Natural killer cell (primary cell): ENCODE measurements at regions not wholly inside any gene's neighbourhood (a gene's known extent, or its start where the extent isn't known, plus 50 kb on each side); places are given as distances from the start of the nearest gene placed in this dataset.

Experiments
- ATAC-seq, 3 donors: fragments of 150-1000 bp in 2 of 3; fragments of 200-7000 bp in 1 of 3; cut with Tn5 transposase; 1 replicate in 1 of 3; 2 replicates in 2 of 3; pipeline ENCODE4 v1.10.0; 2021; ENCODE audit warnings: mild to moderate bottlenecking in 2 of 3, moderate library complexity in 2 of 3
- DNase-seq, 2 donors: peaks; one replicate each; pipeline versions ENCODE4 v3.0.0 to v3.0.0-alpha.2; 2013 to 2021; ENCODE audit warnings: mixed read lengths in 1 of 2
- H3K27ac ChIP-seq: one replicate; pipeline ENCODE4 v1.5.1; 2013; ENCODE audit warnings: mild to moderate bottlenecking, low read length
- H3K27me3 ChIP-seq: one replicate; pipeline ENCODE4 v1.6.1; 2013; ENCODE audit warnings: low read length; ENCODE audit not compliant: control insufficient read depth, insufficient read depth
- H3K36me3 ChIP-seq: one replicate; pipeline ENCODE4 v1.6.1; 2013; ENCODE audit warnings: low read length; ENCODE audit not compliant: control insufficient read depth, insufficient read depth
- H3K4me1 ChIP-seq: one replicate; pipeline ENCODE4 v1.6.1; 2013; ENCODE audit warnings: low read length; ENCODE audit not compliant: control insufficient read depth, insufficient read depth
- H3K4me3 ChIP-seq: one replicate; pipeline ENCODE4 v1.5.1; 2013; ENCODE audit warnings: low read length
- H3K9me3 ChIP-seq: one replicate; pipeline ENCODE4 v1.6.1; 2013; ENCODE audit warnings: low read length; ENCODE audit not compliant: control insufficient read depth, insufficient read depth
- H3K27ac Mint-ChIP-seq, 2 donors: one replicate each; pipeline ENCODE4 v1.8.0; 2022; ENCODE audit warnings: mild to moderate bottlenecking in 2 of 2, mixed read lengths in 2 of 2, moderate library complexity in 1 of 2
- H3K27me3 Mint-ChIP-seq, 2 donors: one replicate each; pipeline ENCODE4 v1.8.0; 2022; ENCODE audit warnings: low read depth in 2 of 2, mixed read lengths in 2 of 2
- H3K36me3 Mint-ChIP-seq: one replicate; pipeline ENCODE4 v1.8.0; 2022; ENCODE audit warnings: mixed read lengths
- H3K4me1 Mint-ChIP-seq, 2 donors: one replicate each; pipeline ENCODE4 v1.8.0; 2022; ENCODE audit warnings: mixed read lengths in 2 of 2
- H3K4me3 Mint-ChIP-seq: one replicate; pipeline ENCODE4 v1.8.0; 2022; ENCODE audit warnings: mild to moderate bottlenecking, moderate library complexity, mixed read lengths
- H3K9me3 Mint-ChIP-seq, 2 donors: one replicate each; pipeline ENCODE4 v1.8.0; 2022; ENCODE audit warnings: mixed read lengths in 2 of 2
- CTCF ChIP-seq: fragments of 200-600 bp; IDR thresholded peaks from one replicate; pipeline ENCODE4 v1.8.0; 2022; ENCODE audit warnings: antibody characterized with exemption
- WGBS: methylation state at CpG from one replicate; pipeline ENCODE4 v1.1.7; 2013; ENCODE audit warnings: missing lambda C conversion rate; ENCODE audit not compliant: insufficient coverage; 5-methylcytosine and 5-hydroxymethylcytosine counted together
- intact Hi-C: fragments of 100-400 bp; cut with micrococcal nuclease; formaldehyde crosslinking; loops from one replicate; pipeline ENCODE4 v1.14.2; 2022

- 93% methylated on average over 2 of the region's 2 CpGs for WGBS
- Histone ChIP-seq H3K4me3 (no peak overlapping the region), H3K27ac (no peak overlapping the region), H3K36me3 (no peaks in the 10 kb centered on the region), H3K9me3 (no peaks in the 10 kb centered on the region), H3K27me3 (no peaks in the 10 kb centered on the region), H3K4me1 (no peaks in the 10 kb centered on the region)
- intact Hi-C loops = no loop called here
- ATAC-seq = no peak
- Mint-ChIP-seq H3K4me3 (no peak overlapping the region), H3K27me3 (no peaks in the 10 kb centered on the region), H3K9me3 (peaks cover 2 to 3% of the 10 kb centered on the region in 2 donors), H3K27ac (no peak overlapping the region), H3K4me1 (no peaks in the 10 kb centered on the region), H3K36me3 (no peaks in the 10 kb centered on the region)
- no peak for TF ChIP-seq CTCF
- DNase-seq = no peak
Measured at GRCh38 chr12:61987173-61987572, 273.0 kb upstream of the USP15 start.

DNA sequence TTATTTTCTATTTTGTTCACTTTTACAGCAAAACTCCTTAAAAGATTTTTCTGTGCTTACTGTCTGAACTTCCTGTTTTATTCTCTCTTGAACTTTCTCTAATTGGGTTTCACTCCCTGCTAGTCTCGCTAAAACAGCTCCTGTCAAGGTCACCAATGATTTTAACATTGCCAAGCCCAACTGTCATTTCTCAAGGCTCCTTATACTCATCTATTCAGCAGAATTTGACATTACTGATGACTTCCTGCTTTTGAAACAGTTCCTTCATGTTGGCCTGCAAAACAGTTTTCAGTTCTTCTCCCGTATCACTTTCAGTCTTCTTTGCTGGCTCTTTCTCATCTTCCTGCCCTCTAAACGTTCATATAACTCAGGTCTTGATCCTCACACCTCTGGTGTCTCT, 268.5 kb upstream of the USP15 start:
- no peaks in the 10 kb centered on the region for H3K27me3 ChIP-seq
- H3K4me1 ChIP-seq = no peaks in the 10 kb centered on the region
- Mint-ChIP-seq H3K27ac (no peak overlapping the region), H3K36me3 (no peaks in the 10 kb centered on the region), H3K9me3 (no peaks in the 10 kb centered on the region), H3K4me1 (no peaks in the 10 kb centered on the region), H3K27me3 (no peaks in the 10 kb centered on the region), H3K4me3 (no peak overlapping the region)
- no peak overlapping the region for H3K27ac ChIP-seq
- H3K4me3 ChIP-seq = no peak overlapping the region
- 8% methylated on average over 3 of the region's 3 CpGs for WGBS
- no peaks in the 10 kb centered on the region for H3K36me3 ChIP-seq
- ATAC-seq (no peak), DNase-seq (no peak)
- no peak for TF ChIP-seq CTCF
- H3K9me3 ChIP-seq = no peaks in the 10 kb centered on the region
- intact Hi-C loops = no loop called here

- intact Hi-C loops = no loop called here
- H3K27me3 ChIP-seq = no peaks in the 10 kb centered on the region
- H3K4me3 ChIP-seq = no peak overlapping the region
- TF ChIP-seq CTCF = no peak
- H3K36me3 ChIP-seq = no peaks in the 10 kb centered on the region
- whole genome bisulfite sequencing = 33% methylated on average over 1 of the region's 2 CpGs
- DNase-seq (peak in 1 of 2 donors; percentile 28), ATAC-seq (peak in 1 of 3 donors; percentile 62)
- Mint-ChIP-seq H3K9me3 (peaks cover 0 to 3% of the 10 kb centered on the region in 2 donors), H3K36me3 (no peaks in the 10 kb centered on the region), H3K4me3 (no peak overlapping the region), H3K4me1 (no peaks in the 10 kb centered on the region), H3K27me3 (no peaks in the 10 kb centered on the region), H3K27ac (no peak overlapping the region)
- no peaks in the 10 kb centered on the region for H3K4me1 ChIP-seq
- H3K9me3 ChIP-seq = no peaks in the 10 kb centered on the region
- no peak overlapping the region for H3K27ac ChIP-seq
Measured at GRCh38 chr12:61993734-61994345, 266.4 kb upstream of the USP15 start.

DNA sequence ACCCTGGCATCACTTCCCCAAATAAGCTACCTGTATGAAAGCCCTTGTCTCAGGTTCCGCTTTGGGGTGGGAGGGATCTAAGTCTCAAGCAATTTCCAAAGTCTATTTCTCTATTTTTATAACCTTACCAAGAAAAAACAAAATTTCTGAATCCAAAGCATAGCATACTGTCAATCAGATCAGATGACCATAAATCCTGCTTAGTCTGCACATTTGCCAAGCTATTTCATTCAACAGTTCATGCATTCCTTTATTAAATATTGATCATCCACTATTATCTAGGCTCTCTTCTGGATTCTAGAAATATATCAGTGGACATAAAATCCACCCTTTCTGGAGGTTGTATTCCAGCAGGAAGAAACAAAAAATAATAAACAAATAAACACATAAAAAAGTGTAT, 263.5 kb upstream of the USP15 start:
- no peaks in the 10 kb centered on the region for H3K27me3 Mint-ChIP-seq
- Histone ChIP-seq H3K4me3 (no peak overlapping the region), H3K27me3 (no peaks in the 10 kb centered on the region), H3K9me3 (no peaks in the 10 kb centered on the region), H3K4me1 (no peaks in the 10 kb centered on the region), H3K27ac (no peak overlapping the region), H3K36me3 (no peaks in the 10 kb centered on the region)
- ATAC-seq = no peak
- H3K4me1 Mint-ChIP-seq = no peaks in the 10 kb centered on the region
- DNase-seq = no peak
- intact Hi-C loops = no loop called here
- 100% methylated on average over 1 of the region's 1 CpG for WGBS
- H3K36me3 Mint-ChIP-seq = no peaks in the 10 kb centered on the region
- no peak for TF ChIP-seq CTCF
- H3K4me3 Mint-ChIP-seq = no peak overlapping the region
- H3K27ac Mint-ChIP-seq = no peak overlapping the region
- H3K9me3 Mint-ChIP-seq = peaks cover 0 to 3% of the 10 kb centered on the region in 2 donors
